22Rv1 (cell line): ENCODE measurements at regions not wholly inside any gene's neighbourhood (a gene's known extent, or its start where the extent isn't known, plus 50 kb on each side); places are given as distances from the start of the nearest gene placed in this dataset.

Experiments
- H3K27ac ChIP-seq: fragments of 450-650 bp; 2 replicates; pipeline ENCODE4 v1.5.1; 2017
- CTCF ChIP-seq: fragments of 450-650 bp; IDR thresholded peaks from 2 replicates; pipeline ENCODE4 v1.5.1; 2017; ENCODE audit warnings: mild to moderate bottlenecking
- ZFX ChIP-seq: fragments of 450-650 bp; IDR thresholded peaks from 2 replicates; pipeline ENCODE4 v1.6.1; 2017; ENCODE audit warnings: antibody characterized with exemption, borderline replicate concordance

- H3K27ac ChIP-seq = no peak overlapping the region
- TF ChIP-seq CTCF = no peak
- no peak for TF ChIP-seq ZFX
These were observed 127.8 kb upstream of the NPSR1 start for GRCh38 chr7:34530259-34530658.

- TF ChIP-seq CTCF = no peak
- no peak for TF ChIP-seq ZFX
- H3K27ac ChIP-seq = no peak overlapping the region
These were observed 119.0 kb upstream of the NPSR1 start for GRCh38 chr7:34539003-34539402.

GRCh38 chr7:34544621-34545020 lies 113.4 kb upstream of the NPSR1 start:
- H3K27ac ChIP-seq = no peak overlapping the region
- TF ChIP-seq ZFX (no peak), CTCF (no peak)

GRCh38 chr7:34550996-34551395 lies 107.0 kb upstream of the NPSR1 start:
- no peak overlapping the region for H3K27ac ChIP-seq
- no peak for TF ChIP-seq CTCF
- TF ChIP-seq ZFX = no peak

- no peak overlapping the region for H3K27ac ChIP-seq
- TF ChIP-seq ZFX (no peak), CTCF (no peak)
These were observed 105.5 kb upstream of the NPSR1 start for GRCh38 chr7:34552502-34552901.

GRCh38 chr7:34558022-34558421 lies 100.0 kb upstream of the NPSR1 start:
- H3K27ac ChIP-seq = no peak overlapping the region
- TF ChIP-seq ZFX (no peak), CTCF (no peak)

GRCh38 chr7:34564091-34564490 lies 93.9 kb upstream of the NPSR1 start:
- H3K27ac ChIP-seq = no peak overlapping the region
- TF ChIP-seq ZFX (no peak), CTCF (no peak)
